T47D (cell line): ENCODE measurements at regions not wholly inside any gene's neighbourhood (a gene's known extent, or its start where the extent isn't known, plus 50 kb on each side); places are given as distances from the start of the nearest gene placed in this dataset.

Experiments
- DNase-seq, 2 experiments: peaks; one replicate each; pipeline versions ENCODE4 v3.0.0 to v3.0.0-alpha.2; 2011 to 2012; ENCODE audit warnings: low read depth in 1 of 2, low spot score in 1 of 2
- JUND ChIP-seq: IDR thresholded peaks from 2 replicates; pipeline ENCODE4 v1.6.1; 2012; ENCODE audit warnings: low read depth
- in situ Hi-C: cut with HindIII; loops from 2 replicates; pipeline ENCODE4 v1.10.0; 2016; ENCODE audit warnings: low sequenced_read_pairs, low pct_unique_long_range_greater_than_20kb

- no peak for TF ChIP-seq JUND
- in situ Hi-C loops: no loop called here
- DNase-seq: no peak
These were observed 567.7 kb upstream of the TLE4 start for GRCh38 chr9:79004032-79004431.

- TF ChIP-seq JUND: no peak
- DNase-seq: no peak
- in situ Hi-C loops: no loop called here
These were observed 565.2 kb upstream of the TLE4 start for GRCh38 chr9:79006546-79006945.

DNA sequence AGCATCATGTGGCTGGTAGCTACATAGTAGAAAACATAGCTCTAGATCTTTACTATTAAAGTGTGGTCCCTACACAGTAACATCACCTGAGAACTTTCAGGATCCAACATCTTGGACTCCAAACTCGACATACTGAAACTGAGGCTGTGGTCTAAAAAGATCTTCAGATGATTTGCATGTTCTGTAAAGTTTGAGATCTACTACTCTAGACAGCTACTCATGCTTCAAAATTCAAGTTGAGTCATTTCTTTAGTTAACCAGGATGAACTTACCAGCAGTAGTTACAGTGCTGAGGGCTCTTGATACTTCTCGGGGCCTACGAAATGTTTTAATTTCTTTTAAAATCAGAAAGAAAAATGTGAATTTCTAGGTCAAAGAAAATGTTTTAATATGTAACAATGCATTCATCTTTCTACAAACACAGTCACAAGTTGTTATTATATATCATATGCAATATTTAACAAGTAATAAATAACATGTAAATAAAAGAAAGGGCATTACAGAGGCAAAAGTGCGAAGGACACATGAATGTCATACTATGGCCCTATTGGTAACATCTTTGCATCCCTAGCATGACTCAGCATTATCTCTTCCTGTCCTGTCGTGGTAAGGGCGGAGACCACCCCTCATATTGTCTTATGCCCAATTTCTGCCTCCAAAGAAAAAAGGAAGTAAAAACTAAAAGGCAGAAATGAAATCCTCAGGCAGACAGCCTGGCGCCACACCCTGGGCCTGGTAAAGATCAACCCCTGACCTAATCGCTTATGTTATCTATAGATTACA is 563.9 kb upstream of the TLE4 start:
- DNase-seq: no peak
- no peak for TF ChIP-seq JUND
- in situ Hi-C loops: no loop called here

GRCh38 chr9:79008916-79009315 is 562.8 kb upstream of the TLE4 start:
- TF ChIP-seq JUND: no peak
- in situ Hi-C loops: no loop called here
- no peak for DNase-seq

- no peak for TF ChIP-seq JUND
- no peak for DNase-seq
- in situ Hi-C loops: no loop called here
These were observed 560.3 kb upstream of the TLE4 start for GRCh38 chr9:79011461-79011860.

GRCh38 chr9:79012561-79012960 is 559.2 kb upstream of the TLE4 start:
- DNase-seq: no peak
- in situ Hi-C loops: no loop called here
- TF ChIP-seq JUND: no peak

DNA sequence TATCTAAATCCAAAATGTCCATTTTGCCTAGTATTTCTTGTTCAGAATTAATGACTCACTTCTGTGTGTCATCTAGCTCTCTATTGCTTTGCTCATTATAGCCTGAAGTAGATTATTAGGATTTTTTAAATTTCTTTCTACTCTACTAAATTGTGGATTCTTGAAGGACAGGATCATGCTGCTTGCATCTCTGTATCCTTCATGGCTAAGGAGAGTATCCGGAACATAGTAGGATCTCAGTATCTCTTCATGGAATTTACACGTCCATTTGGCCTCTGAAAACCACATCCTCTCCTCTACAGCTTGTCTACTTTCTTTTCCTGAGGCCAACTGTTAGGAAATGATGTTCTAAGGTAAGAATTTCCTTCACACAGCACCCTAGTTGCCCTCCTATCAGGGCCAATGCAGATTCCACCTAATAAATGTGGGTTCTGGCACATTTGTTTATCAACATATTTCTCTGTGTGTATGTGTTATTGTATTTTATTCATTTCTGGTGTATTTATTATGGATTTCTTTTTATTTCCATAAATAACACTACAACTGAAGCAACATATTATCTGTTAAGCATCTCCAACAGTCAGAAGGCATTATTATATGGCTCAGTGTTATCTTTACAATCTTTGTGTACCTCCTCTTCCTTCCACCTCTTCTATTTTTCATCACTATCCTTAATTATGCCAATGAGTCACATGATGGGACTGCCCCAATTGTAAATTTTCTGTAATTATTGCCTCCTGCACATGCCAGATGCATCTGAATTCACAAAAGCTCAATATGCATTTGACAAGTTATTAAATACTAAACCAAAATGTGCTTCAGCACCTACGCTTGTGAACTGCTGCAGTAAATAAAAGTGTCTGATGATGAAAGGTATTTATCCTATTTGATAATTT is 557.8 kb upstream of the TLE4 start:
- in situ Hi-C loops: no loop called here
- no peak for DNase-seq
- no peak for TF ChIP-seq JUND

DNA sequence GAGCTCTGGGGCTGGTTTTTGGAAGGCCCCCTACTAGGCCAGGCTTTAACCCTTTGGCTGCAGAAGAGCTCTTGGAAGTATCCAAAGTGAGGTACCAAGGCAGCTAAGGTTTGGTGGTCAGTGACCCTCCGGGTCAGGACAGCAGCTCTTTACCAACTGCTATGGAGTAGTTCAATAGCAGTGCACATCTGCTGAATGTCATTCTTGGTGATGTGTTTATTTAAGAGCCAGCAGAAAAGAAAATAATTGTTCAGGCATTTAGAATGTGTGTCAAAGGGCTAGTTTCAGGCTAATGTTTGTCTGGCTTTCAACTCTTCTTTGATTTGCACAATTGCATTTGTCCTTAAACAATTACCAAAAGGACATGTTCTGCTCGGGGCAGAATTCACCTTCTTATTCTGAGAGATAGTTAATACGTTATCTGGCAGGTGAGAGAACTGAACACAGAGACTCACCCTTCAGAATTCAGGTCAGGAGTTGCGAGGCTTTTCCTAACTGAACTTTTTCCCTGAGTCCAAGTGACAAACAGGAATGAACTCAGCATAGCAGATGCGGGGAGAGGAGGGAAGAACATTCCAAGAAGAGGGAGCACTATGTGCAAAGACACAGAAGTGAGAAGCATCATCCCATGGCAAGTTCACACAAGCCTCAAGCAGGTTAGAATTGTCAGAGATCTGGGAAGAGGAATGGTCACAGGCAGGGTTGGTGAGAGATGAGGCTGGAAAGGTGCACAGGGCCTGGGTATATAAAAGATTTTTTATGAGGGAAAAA is 556.7 kb upstream of the TLE4 start:
- TF ChIP-seq JUND: no peak
- in situ Hi-C loops: no loop called here
- DNase-seq: no peak

GRCh38 chr9:79015951-79016350 is 555.8 kb upstream of the TLE4 start:
- TF ChIP-seq JUND: no peak
- no peak for DNase-seq
- in situ Hi-C loops: no loop called here

- DNase-seq: no peak
- in situ Hi-C loops: no loop called here
- no peak for TF ChIP-seq JUND
These were observed 551.5 kb upstream of the TLE4 start for GRCh38 chr9:79020276-79020675.

GRCh38 chr9:79021084-79021483 is 550.7 kb upstream of the TLE4 start:
- no peak for TF ChIP-seq JUND
- in situ Hi-C loops: no loop called here
- DNase-seq: no peak

DNA sequence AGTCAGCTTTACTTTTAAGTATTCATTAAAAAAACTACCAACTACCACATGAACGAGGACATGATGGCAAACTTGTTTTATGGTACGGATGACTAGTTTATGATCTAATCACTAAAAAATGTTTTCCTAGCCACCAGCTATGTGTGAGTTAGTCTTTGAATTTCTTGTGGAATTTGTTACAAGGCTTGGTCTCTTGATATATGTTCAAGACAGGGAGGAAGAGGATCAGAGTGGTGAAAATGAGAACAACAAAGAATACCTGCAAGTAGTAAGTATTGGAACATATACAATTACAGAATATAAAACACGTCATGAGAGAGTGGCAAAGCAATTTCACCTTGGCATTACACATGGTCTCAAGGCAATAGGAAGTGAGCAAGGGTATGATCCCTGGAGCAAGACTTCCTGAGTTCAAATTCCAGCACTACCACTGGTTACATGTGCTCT is 548.6 kb upstream of the TLE4 start:
- no peak for TF ChIP-seq JUND
- in situ Hi-C loops: no loop called here
- no peak for DNase-seq

DNA sequence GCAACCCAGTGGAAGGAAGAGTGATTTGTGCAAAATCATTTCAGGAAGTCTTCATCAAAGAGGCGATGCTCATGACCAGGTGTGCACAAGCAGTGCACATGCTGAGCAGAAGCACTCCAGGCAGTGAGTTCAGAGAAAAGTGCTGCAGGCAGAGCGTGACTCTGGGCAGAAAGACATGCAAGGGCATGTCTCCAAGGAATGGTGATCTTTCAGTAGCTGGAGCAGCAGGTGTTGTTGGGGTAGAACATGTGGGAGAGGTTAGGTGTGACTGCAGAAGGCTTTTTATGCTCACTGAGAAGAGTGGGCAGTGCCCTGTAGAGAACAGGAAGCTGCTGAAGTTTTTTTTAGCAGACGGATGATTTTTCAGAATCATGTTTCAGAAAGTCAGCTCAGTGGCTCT is 545.4 kb upstream of the TLE4 start:
- TF ChIP-seq JUND: no peak
- in situ Hi-C loops: no loop called here
- DNase-seq: no peak
